NCI-H82 (cell line): ENCODE measurements at regions not wholly inside any gene's neighbourhood (a gene's known extent, or its start where the extent isn't known, plus 50 kb on each side); places are given as distances from the start of the nearest gene placed in this dataset.

Source experiments
- DNase-seq: peaks from one replicate; lab custom pipeline; 2025; lab: John Stamatoyannopoulos, UW

- DNase-seq: no peak
Observed at GRCh38 chr10:69684020-69684980, 54.3 kb downstream of the FAM241B start.

- no peak for DNase-seq
Observed at GRCh38 chr10:69684981-69685353, 54.9 kb downstream of the FAM241B start.

- no peak for DNase-seq
Observed at GRCh38 chr10:69685426-69685801, 55.4 kb downstream of the FAM241B start.

DNA sequence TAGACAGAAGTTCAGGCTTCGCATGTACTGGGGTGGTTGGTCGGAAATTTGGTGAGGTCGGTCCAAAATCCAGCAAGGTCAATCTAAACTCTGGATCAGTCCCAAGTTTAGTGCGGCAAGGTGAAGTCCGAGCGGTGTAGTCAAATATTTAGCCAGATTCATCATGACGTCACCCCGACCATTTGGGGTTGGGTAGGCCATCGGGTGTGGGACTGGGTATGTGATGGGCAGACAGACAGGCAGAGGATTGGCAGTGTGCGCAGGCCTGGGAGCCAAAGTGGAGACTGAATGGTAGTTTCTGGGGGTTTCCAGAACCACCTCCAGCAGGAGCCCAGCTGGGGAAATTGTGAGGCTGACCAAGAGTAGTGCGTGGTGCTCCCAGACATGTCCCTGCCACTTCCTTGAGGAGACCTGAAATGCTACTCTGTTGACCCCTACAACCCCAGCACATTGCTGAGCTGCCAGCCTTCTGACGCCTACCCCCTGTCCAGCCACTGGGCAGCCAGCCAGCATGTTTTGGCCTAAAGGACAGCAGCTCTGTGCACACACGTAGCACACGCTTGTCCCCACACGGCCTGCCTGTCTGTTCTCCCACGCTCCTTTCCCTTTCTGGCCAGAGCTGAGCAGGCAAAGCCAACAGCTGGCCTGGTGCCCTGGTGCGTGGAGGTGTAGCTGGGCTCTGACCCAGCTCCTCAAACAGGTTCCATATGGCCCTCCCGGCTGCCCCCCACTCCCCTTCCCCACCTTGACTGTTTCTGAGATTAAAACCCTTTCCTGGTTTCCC lies 55.9 kb downstream of the FAM241B start:
- DNase-seq: no peak

DNA sequence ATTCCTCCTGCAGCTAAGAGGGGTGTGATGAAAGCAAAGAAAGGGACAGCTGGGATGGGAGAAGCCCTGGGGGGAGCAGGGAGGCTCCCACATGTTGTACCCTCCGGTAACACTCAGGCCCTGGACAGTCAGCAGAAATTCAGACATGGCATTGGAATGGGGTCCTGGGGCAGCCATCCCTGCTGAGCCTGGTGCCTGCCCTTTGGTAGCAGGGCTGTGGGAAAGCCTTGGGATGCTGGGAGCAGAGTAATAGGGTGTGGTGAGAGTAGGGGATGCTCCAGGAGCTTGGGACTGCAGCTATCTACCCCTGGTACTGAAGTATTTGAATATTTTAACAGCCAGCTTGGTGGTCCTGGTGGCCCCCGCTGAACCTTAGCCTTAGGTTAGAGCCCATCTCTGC lies 56.8 kb downstream of the FAM241B start:
- DNase-seq: no peak

- no peak for DNase-seq
Observed at GRCh38 chr10:69687426-69687825, 57.4 kb downstream of the FAM241B start.

- DNase-seq: no peak
Observed at GRCh38 chr10:69692267-69692666, 62.2 kb downstream of the FAM241B start.

DNA sequence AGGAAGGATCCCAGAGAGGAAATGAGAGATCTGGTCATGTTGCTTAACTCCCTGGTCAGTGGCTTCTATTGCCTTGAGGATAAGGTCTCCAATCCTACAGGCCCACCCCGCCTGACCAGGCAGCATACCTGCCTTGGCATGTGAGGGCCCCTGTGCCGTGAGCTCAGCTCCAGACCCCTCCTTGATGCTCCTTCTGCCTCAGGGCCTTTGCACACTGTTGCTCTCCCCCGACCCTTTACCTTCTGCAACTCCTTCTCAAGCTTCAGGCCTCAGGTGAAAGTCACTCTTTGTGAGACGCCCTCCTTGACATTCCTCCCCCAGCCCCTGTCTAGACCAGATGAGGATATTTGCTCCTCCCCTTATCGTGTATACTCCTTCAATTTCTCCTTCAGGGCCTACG lies 62.8 kb downstream of the FAM241B start:
- DNase-seq: no peak

- DNase-seq: no peak
Observed at GRCh38 chr10:69693886-69694285, 63.8 kb downstream of the FAM241B start.

- DNase-seq: peak; percentile 51
Observed at GRCh38 chr10:69696073-69696731, 66.2 kb downstream of the FAM241B start.

DNA sequence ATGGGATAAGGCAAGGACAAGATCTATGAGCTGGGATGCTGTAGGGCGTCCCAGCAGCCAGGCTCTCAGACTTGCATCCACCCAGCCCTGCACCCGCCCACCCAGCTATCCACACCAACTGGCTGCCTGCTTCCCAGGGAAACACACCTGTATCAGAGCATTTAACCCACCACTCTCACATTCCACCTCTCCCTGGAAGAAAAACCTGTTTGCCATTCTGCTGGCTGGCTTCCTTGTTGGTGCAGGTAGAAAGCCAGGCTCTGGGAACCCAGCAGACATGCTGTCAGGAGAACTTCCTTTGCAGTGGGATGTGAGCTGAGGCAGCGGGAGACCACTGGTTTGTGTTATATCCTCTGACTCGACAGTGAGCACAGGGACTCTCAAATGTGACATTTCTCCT lies 67.0 kb downstream of the FAM241B start:
- no peak for DNase-seq

DNA sequence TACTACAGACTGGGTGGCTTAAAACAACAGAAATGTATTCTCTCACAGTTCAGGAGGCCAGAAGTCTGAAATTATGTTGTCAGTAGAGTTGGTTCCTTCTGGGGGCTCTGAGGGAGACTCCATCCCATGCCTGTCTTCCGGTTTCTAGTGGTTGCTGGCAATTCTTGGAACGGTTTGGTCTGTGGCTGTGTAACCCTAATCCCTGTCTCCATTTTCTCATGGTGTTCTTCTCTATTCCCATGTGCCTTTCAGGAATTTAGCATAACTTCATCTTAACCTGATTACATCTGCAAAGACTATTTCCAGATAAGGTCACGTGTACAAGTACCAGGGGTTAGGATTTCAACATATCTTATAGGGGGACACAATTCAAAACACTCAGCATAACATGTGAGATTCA lies 73.2 kb downstream of the FAM241B start:
- DNase-seq: no peak

DNA sequence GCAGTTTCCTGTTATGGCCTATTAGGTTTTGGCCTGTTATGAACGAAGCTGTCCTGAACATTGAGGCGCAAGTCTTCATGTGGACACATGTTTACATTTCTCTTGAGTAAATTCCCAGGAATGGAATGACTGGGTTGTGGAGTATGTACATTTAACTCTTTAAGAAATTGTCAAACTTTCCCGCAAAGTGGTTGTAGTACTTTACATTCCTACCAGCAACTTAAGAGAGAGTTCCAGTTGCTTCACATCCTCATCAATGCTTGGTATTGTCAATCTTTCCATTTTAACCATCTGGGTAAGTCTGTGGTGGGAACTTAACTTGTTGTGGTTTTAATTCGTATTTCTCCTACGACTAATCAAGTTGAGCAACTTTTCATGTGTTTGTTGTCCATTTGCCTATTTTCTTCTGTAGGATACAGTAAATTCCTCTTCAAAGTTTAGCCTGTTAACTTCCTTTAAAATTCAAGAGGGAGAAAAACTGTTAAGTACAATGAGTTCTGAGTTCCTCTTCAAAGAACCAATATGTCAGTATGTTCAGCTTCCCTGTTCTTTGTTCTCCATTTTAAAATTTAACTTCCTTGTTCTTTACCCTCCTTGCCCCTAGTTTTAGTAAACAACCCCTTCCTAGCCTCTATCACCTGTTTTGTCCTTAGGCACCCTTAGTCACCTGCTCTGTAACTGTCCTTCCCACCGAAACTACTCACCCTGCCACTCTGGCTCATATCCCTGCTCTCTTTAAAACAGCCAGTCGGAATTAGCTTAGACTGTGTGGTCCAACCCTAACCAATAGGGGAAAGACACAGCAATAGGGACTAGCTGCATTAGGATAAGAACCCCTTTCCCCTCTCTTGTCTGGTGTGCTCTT lies 74.0 kb downstream of the FAM241B start:
- DNase-seq: no peak

DNA sequence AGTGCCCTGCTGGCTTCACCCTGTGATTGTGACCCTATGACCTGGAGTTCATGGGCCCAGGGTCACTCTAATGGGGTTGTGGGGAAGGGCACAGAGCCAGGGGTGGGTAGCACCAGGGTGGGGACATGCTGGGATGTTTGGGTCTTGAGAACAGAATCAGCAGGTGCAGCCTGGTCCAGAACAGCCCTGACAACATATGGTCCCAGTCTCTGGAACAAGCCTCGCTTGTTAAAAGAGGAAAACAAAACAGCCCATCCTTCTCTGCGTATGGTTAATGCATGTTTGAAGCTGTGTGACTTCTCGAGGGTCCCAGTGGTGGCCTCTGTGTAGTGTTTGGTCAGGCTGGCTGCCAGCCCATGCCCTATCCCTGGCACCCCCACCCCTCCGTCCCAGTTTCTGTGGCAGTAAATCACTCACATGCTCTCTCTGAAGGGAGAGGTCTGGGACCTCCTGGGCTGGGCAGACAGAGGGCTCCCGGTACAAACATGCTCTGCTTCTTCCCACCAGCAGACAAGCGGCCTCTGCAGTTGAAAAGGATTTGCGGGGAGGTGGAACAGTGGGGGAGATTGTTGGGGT lies 79.4 kb downstream of the FAM241B start:
- DNase-seq: no peak

DNA sequence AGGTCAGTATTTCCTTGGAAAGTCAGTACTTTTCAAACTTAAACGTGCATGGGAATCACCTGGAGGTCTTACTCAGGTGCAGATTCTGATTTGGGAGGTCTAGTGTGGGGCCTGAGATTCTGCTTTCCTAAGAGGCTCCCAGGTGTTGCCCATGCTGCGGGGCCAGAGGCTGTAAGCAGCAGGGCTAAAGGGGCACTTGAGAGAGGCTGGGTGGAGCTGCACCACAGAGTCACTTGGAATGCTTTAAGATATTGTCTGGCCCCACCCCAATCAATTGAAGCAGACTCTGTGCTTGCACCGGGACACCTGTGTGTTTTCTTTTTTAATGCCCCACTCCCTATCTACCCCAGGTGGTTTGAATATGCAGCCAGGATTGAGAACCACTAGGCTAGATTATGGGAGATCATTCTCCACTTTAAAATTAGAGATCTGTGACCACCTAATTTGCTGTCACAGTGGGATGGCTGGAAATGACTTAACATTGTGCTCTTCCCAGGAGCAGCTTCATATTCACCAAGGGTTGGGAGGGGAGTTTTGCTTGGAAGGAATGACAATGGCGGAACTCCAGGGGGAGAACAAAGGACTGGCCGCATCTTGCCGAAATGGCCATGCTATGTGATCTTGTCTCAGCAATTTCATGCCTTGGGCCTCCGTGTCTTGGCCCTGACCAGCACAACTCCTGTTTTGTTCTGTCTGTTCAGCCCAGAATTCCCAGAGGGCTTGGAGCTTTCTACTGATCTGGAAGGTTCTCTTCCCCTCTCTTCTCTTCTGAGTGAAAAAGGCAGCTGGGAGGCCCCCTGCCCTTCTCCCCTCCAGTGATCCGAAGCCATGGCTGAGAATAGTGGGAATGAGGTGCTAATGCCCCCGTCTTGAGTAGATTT lies 80.2 kb downstream of the FAM241B start:
- DNase-seq: no peak

DNA sequence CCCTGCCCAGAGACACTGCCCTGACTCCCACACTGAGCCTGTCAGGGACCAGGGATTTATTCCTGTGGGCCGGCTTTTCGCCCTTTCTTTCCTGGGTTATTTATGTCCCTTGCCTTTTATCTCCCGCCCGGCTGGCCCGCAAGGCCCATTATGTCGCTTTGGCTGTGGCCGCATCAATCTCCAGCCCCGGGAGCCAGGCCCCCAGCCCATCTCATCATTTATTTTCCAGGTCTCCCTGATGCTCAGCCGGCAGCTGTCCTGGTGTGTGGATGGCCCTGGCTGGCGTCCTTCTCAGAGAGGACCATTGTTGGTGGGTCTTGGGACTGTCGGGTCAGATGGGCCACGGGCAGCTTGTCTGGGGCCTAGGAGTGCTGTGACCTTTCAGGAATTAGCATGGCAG lies 82.3 kb downstream of the FAM241B start:
- no peak for DNase-seq

DNA sequence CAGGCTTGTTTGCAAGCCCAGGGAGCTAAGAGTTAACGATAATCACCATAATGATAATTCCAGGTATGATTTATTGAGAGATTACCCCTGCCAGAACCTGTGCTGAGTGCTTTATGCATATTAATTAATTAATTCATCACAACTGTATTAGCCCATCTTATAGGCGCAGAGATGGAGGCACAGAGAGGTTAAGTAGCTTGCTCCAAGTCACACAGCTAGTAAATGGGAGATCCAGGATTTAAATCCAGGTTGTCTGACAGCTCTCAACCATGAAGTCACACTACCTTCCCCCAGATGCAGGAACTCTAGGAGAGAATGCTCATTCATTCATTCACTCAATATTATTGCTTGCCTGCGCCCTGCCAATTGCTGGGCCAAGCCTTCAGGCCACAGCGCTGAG lies 84.5 kb downstream of the FAM241B start:
- DNase-seq: no peak

GRCh38 chr10:69715156-69715898 lies 85.3 kb downstream of the FAM241B start:
- DNase-seq: no peak

- no peak for DNase-seq
Observed at GRCh38 chr10:69715899-69716606, 85.7 kb upstream of the COL13A1 start.
